ENCODE measurements at regions not wholly inside any gene's neighbourhood (a gene's known extent, or its start where the extent isn't known, plus 50 kb on each side); places are given as distances from the start of the nearest gene placed in this dataset.

- Histone ChIP-seq H4K20me1 (ENCODE audit: insufficient read depth, low read length) (no peaks in the 10 kb centered on the region), H3K4me3 (ENCODE audit: low read depth, low read length, poor library complexity, severe bottlenecking) (no peak overlapping the region), H3K9me2 (ENCODE audit: insufficient read depth, low read length) (no peaks in the 10 kb centered on the region), H3K9me3 (ENCODE audit: low read length) (no peaks in the 10 kb centered on the region), H2AFZ (ENCODE audit: low read length) (no peak overlapping the region), H3K36me3 (ENCODE audit: insufficient read depth, low read length) (no peaks in the 10 kb centered on the region), H3K27ac (ENCODE audit: low read depth, low read length, poor library complexity, severe bottlenecking) (no peak overlapping the region), H3K4me1 (ENCODE audit: insufficient read depth, low read length, poor library complexity, severe bottlenecking) (peaks cover 5% of the 10 kb centered on the region), H3K79me2 (ENCODE audit: insufficient read depth, low read depth, low read length) (no peaks in the 10 kb centered on the region), H3K4me2 (ENCODE audit: low read length) (no peak overlapping the region)
- ChIA-PET CTCF (ENCODE audit: unreplicated experiment) (no interaction called here), POLR2A (no interaction called here)
- no peak for TF ChIP-seq CTCF (conservative IDR thresholded peaks at IDR 0.05; ENCODE audit: low read length)
- TF ChIP-seq EZH2phosphoT487 (IDR thresholded peaks at IDR 0.05; ENCODE audit: borderline replicate concordance, low read depth, low read length) = no peak
- BruUV-seq (replicated peaks) = no TSS peak
- intact Hi-C loops (cut with micrococcal nuclease; ENCODE audit: unreplicated experiment) = no loop called here
- no peak for DNase-seq (ENCODE audit: low spot score)
Measured at GRCh38 chr13:79225487-79226232, 180.4 kb downstream of the RBM26 start.

GRCh38 chr13:79222427-79223205 is 183.4 kb downstream of the RBM26 start:
- no peak overlapping the region for H2AFZ ChIP-seq (ENCODE audit: low read length)
- no peaks in the 10 kb centered on the region for H3K9me3 ChIP-seq (ENCODE audit: low read length)
- H4K20me1 ChIP-seq (ENCODE audit: insufficient read depth, low read length) = no peaks in the 10 kb centered on the region
- CTCF ChIA-PET (ENCODE audit: unreplicated experiment) = no interaction called here
- DNase-seq (ENCODE audit: low spot score) = no peak
- POLR2A ChIA-PET = interaction anchor here (1.0 to 1.1 kb wide), 2 partner anchors 16 to 27 kb away, joined by 3 read pairs; no protein-coding TSS in a partner anchor
- H3K79me2 ChIP-seq (ENCODE audit: insufficient read depth, low read depth, low read length) = no peaks in the 10 kb centered on the region
- intact Hi-C loops (cut with micrococcal nuclease; ENCODE audit: unreplicated experiment) = no loop called here
- no peak overlapping the region for H3K27ac ChIP-seq (ENCODE audit: low read depth, low read length, poor library complexity, severe bottlenecking)
- peaks cover 3% of the 10 kb centered on the region for H3K4me1 ChIP-seq (ENCODE audit: insufficient read depth, low read length, poor library complexity, severe bottlenecking)
- H3K4me2 ChIP-seq (ENCODE audit: low read length) = no peak overlapping the region
- TF ChIP-seq EZH2phosphoT487 (IDR thresholded peaks at IDR 0.05; ENCODE audit: borderline replicate concordance, low read depth, low read length) = no peak
- no peak for TF ChIP-seq CTCF (conservative IDR thresholded peaks at IDR 0.05; ENCODE audit: low read length)
- no TSS peak for BruUV-seq (replicated peaks)
- no peaks in the 10 kb centered on the region for H3K9me2 ChIP-seq (ENCODE audit: insufficient read depth, low read length)
- no peak overlapping the region for H3K4me3 ChIP-seq (ENCODE audit: low read depth, low read length, poor library complexity, severe bottlenecking)
- no peaks in the 10 kb centered on the region for H3K36me3 ChIP-seq (ENCODE audit: insufficient read depth, low read length)

Measured in OCI-LY7 (cell line).